GDM1 (cell line): ENCODE measurements at regions not wholly inside any gene's neighbourhood (a gene's known extent, or its start where the extent isn't known, plus 50 kb on each side); places are given as distances from the start of the nearest gene placed in this dataset.

Source experiments
- DNase-seq: peaks from one replicate; lab custom pipeline; 2025; lab: John Stamatoyannopoulos, UW

GRCh38 chr20:52736507-52736906 is 235.7 kb upstream of the TSHZ2 start:
- no peak for DNase-seq

- no peak for DNase-seq
Measured at GRCh38 chr20:52731093-52731492, 241.1 kb upstream of the TSHZ2 start.

- no peak for DNase-seq
Measured at GRCh38 chr20:52727740-52728456, 244.3 kb upstream of the TSHZ2 start.

GRCh38 chr20:52724541-52724940 is 247.6 kb upstream of the TSHZ2 start:
- DNase-seq = no peak

GRCh38 chr20:52722926-52723688 is 249.1 kb upstream of the TSHZ2 start:
- DNase-seq = no peak

- no peak for DNase-seq
Measured at GRCh38 chr20:52708137-52708536, 264.0 kb upstream of the TSHZ2 start.

- no peak for DNase-seq
Measured at GRCh38 chr20:52704553-52704952, 267.6 kb upstream of the TSHZ2 start.

- no peak for DNase-seq
Measured at GRCh38 chr20:52688345-52688744, 283.8 kb upstream of the TSHZ2 start.

- DNase-seq = no peak
Measured at GRCh38 chr20:52684905-52685304, 287.3 kb upstream of the TSHZ2 start.

GRCh38 chr20:52684176-52684575 is 288.0 kb upstream of the TSHZ2 start:
- no peak for DNase-seq

- DNase-seq = no peak
Measured at GRCh38 chr20:52683761-52684160, 288.4 kb upstream of the TSHZ2 start.

- no peak for DNase-seq
Measured at GRCh38 chr20:52682237-52682636, 289.9 kb upstream of the TSHZ2 start.

GRCh38 chr20:52681288-52681687 is 290.9 kb upstream of the TSHZ2 start:
- DNase-seq = no peak

GRCh38 chr20:52677216-52677615 is 294.9 kb upstream of the TSHZ2 start:
- no peak for DNase-seq

- no peak for DNase-seq
Measured at GRCh38 chr20:52676283-52676995, 295.7 kb upstream of the TSHZ2 start.

GRCh38 chr20:52675375-52675774 is 296.8 kb upstream of the TSHZ2 start:
- no peak for DNase-seq

- DNase-seq = no peak
Measured at GRCh38 chr20:52668626-52669025, 303.5 kb upstream of the TSHZ2 start.

GRCh38 chr20:52667358-52667757 is 304.8 kb upstream of the TSHZ2 start:
- DNase-seq = no peak

GRCh38 chr20:52665441-52665840 is 306.7 kb upstream of the TSHZ2 start:
- DNase-seq = no peak

GRCh38 chr20:52655395-52655794 is 316.8 kb upstream of the TSHZ2 start:
- no peak for DNase-seq

- no peak for DNase-seq
Measured at GRCh38 chr20:52654567-52654966, 317.6 kb upstream of the TSHZ2 start.

GRCh38 chr20:52652271-52652670 is 319.9 kb upstream of the TSHZ2 start:
- DNase-seq = no peak

GRCh38 chr20:52649727-52650126 is 322.4 kb upstream of the TSHZ2 start:
- no peak for DNase-seq
